CD4-positive, CD25-positive, alpha-beta regulatory T cell (primary cell): ENCODE measurements at regions not wholly inside any gene's neighbourhood (a gene's known extent, or its start where the extent isn't known, plus 50 kb on each side); places are given as distances from the start of the nearest gene placed in this dataset.

Source experiments
- ATAC-seq, 2 donors: fragments of 150-1000 bp; cut with Tn5 transposase; one replicate each; pipeline ENCODE4 v1.10.0; 2021; ENCODE audit warnings: low read depth in 2 of 2, moderate number of reproducible peaks in 2 of 2, moderate library complexity in 1 of 2
- DNase-seq, 3 donors: peaks; one replicate each; pipeline versions ENCODE4 v3.0.0 to v3.0.0-alpha.2; 2012 to 2022; ENCODE audit warnings: mixed read lengths in 1 of 3
- H3K27ac ChIP-seq: one replicate; pipeline ENCODE4 v1.7.0; 2013; ENCODE audit warnings: mild to moderate bottlenecking, low read length; ENCODE audit not compliant: insufficient read depth, poor library complexity, severe bottlenecking
- H3K27me3 ChIP-seq: one replicate; pipeline ENCODE4 v1.7.0; 2013; ENCODE audit warnings: low read length; ENCODE audit not compliant: control insufficient read depth, insufficient read depth
- H3K36me3 ChIP-seq: one replicate; pipeline ENCODE4 v1.7.0; 2013; ENCODE audit warnings: mild to moderate bottlenecking, low read length, moderate library complexity; ENCODE audit not compliant: control insufficient read depth, insufficient read depth
- H3K4me1 ChIP-seq: 2 replicates; pipeline ENCODE4 v1.7.0; 2013; ENCODE audit warnings: mild to moderate bottlenecking, low read length; ENCODE audit not compliant: insufficient read depth, control insufficient read depth, poor library complexity, severe bottlenecking
- H3K4me3 ChIP-seq: one replicate; pipeline ENCODE4 v1.7.0; 2013; ENCODE audit warnings: low read depth, mild to moderate bottlenecking, low read length, moderate library complexity
- H3K9me3 ChIP-seq, 2 experiments: 1 replicate in 1 of 2; 2 replicates in 1 of 2; pipeline ENCODE4 v1.7.0; 2013; ENCODE audit warnings: low read length in 2 of 2, mild to moderate bottlenecking in 1 of 2, moderate library complexity in 1 of 2; ENCODE audit not compliant: control insufficient read depth in 2 of 2
- H3K27ac Mint-ChIP-seq, 3 donors: one replicate each; pipeline ENCODE4 v1.8.0; 2020 to 2022; ENCODE audit warnings: mild to moderate bottlenecking in 3 of 3, mixed read lengths in 3 of 3, moderate library complexity in 2 of 3
- H3K27me3 Mint-ChIP-seq: one replicate; pipeline ENCODE4 v1.8.0; 2022; ENCODE audit warnings: mild to moderate bottlenecking, mixed read lengths
- H3K36me3 Mint-ChIP-seq: one replicate; pipeline ENCODE4 v1.8.0; 2020; ENCODE audit warnings: mixed read lengths
- H3K4me1 Mint-ChIP-seq, 4 donors: one replicate each; pipeline ENCODE4 v1.8.0; 2020 to 2022; ENCODE audit warnings: mixed read lengths in 4 of 4, mild to moderate bottlenecking in 1 of 4
- H3K4me3 Mint-ChIP-seq, 4 donors: one replicate each; pipeline ENCODE4 v1.8.0; 2020 to 2022; ENCODE audit warnings: mild to moderate bottlenecking in 4 of 4, mixed read lengths in 4 of 4, moderate library complexity in 3 of 4
- H3K9me3 Mint-ChIP-seq, 7 donors: one replicate each; pipeline ENCODE4 v1.8.0; 2020 to 2022; ENCODE audit warnings: mixed read lengths in 7 of 7, mild to moderate bottlenecking in 3 of 7, moderate library complexity in 2 of 7

DNA sequence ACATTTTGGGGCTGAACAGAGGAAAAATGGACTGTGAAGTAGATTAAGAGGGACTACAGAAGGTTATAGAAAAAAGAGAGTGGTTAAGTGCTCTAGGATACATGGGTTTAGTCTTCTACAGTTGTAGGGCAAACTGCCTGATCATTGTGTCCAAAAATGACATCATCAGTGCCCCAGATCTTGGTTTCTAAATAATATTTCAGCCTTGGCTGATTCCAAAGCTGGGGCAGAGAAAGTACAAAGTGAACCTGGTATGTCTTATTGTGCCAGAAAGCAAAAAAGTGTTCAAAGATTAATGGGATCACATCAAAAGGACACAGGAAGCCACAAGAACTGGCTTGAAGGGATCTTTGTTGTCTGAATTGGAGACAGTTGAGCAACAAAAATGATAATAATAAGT is 97.1 kb upstream of the ZNF521 start:
- Histone ChIP-seq H3K4me3 (no peak overlapping the region), H3K27me3 (no peaks in the 10 kb centered on the region), H3K36me3 (no peaks in the 10 kb centered on the region), H3K27ac (no peak overlapping the region), H3K9me3 (no peaks in the 10 kb centered on the region), H3K4me1 (no peaks in the 10 kb centered on the region)
- no peaks in the 10 kb centered on the region for H3K4me1 Mint-ChIP-seq
- no peaks in the 10 kb centered on the region for H3K27me3 Mint-ChIP-seq
- no peak for ATAC-seq
- peaks cover 0 to 13% (median 2%) of the 10 kb centered on the region in 7 donors for H3K9me3 Mint-ChIP-seq
- no peak overlapping the region for H3K4me3 Mint-ChIP-seq
- no peak overlapping the region for H3K27ac Mint-ChIP-seq
- no peaks in the 10 kb centered on the region for H3K36me3 Mint-ChIP-seq
- no peak for DNase-seq

- H3K4me1 Mint-ChIP-seq: no peaks in the 10 kb centered on the region
Observed at GRCh38 chr18:25446972-25447371, 95.0 kb upstream of the ZNF521 start.

DNA sequence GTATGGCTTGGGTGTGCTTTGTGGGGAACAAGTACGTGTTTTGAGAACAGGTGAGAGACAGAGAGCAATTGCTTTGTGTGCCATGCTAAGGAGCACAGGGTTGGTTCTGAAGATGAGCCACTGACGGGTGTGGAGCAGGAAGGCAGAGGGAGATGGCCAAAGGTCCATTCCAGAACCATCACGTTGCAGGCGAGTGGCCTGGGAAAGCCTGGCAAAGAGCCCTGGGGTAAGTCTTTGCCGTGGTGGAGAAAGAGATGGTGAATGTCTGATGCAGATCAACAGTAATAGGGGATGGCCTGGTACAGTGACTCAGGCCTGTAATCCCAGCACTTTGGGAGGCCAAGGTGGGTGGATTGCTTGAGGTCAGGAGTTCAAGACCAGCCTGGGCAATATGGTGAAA is 93.5 kb upstream of the ZNF521 start:
- ATAC-seq (no peak), DNase-seq (no peak)
- H3K36me3 ChIP-seq: no peaks in the 10 kb centered on the region
- H3K4me3 ChIP-seq: no peak overlapping the region
- Mint-ChIP-seq H3K4me3 (no peak overlapping the region), H3K4me1 (no peaks in the 10 kb centered on the region), H3K36me3 (no peaks in the 10 kb centered on the region), H3K27me3 (no peaks in the 10 kb centered on the region), H3K27ac (no peak overlapping the region), H3K9me3 (peaks cover 0 to 5% (median 3%) of the 10 kb centered on the region in 7 donors)
- H3K27ac ChIP-seq: no peak overlapping the region
- H3K27me3 ChIP-seq: no peaks in the 10 kb centered on the region
- no peaks in the 10 kb centered on the region for H3K4me1 ChIP-seq
- no peaks in the 10 kb centered on the region for H3K9me3 ChIP-seq

More at GRCh38 chr18:25446972-25447371, 95.0 kb upstream of the ZNF521 start:
- Mint-ChIP-seq H3K27ac (no peak overlapping the region), H3K4me3 (no peak overlapping the region), H3K36me3 (no peaks in the 10 kb centered on the region), H3K9me3 (peaks cover 0 to 13% (median 2%) of the 10 kb centered on the region in 7 donors), H3K27me3 (no peaks in the 10 kb centered on the region)
- H3K9me3 ChIP-seq: no peaks in the 10 kb centered on the region
- no peak overlapping the region for H3K27ac ChIP-seq
- DNase-seq (no peak), ATAC-seq (no peak)
- H3K4me3 ChIP-seq: no peak overlapping the region
- no peaks in the 10 kb centered on the region for H3K27me3 ChIP-seq
- no peaks in the 10 kb centered on the region for H3K4me1 ChIP-seq
- H3K36me3 ChIP-seq: no peaks in the 10 kb centered on the region

DNA sequence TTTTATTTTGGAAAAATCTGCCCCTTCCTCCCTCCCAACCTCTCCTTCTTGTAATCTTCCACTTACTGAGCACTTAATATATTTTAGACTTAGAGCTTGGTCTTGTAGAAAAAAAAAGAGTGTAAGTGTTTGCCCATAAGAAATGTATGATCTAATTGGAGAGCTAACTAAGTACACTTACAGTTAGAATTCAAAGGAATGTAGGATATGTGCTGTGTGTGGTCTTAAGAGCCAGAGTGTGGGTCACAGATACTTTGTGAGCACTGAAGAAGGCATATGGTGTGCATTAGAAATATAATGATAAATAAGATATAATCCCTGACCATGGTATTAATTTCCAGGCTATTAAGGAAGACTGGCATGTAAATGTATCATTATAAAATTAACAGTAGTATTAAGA is 91.8 kb upstream of the ZNF521 start:
- H3K36me3 ChIP-seq: no peaks in the 10 kb centered on the region
- DNase-seq (no peak), ATAC-seq (no peak)
- Mint-ChIP-seq H3K27ac (no peak overlapping the region), H3K4me1 (no peaks in the 10 kb centered on the region), H3K36me3 (no peaks in the 10 kb centered on the region), H3K9me3 (peaks cover 0 to 5% (median 0%) of the 10 kb centered on the region in 7 donors), H3K27me3 (no peaks in the 10 kb centered on the region), H3K4me3 (no peak overlapping the region)
- no peak overlapping the region for H3K4me3 ChIP-seq
- no peaks in the 10 kb centered on the region for H3K4me1 ChIP-seq
- H3K9me3 ChIP-seq: no peaks in the 10 kb centered on the region
- no peak overlapping the region for H3K27ac ChIP-seq
- H3K27me3 ChIP-seq: no peaks in the 10 kb centered on the region

DNA sequence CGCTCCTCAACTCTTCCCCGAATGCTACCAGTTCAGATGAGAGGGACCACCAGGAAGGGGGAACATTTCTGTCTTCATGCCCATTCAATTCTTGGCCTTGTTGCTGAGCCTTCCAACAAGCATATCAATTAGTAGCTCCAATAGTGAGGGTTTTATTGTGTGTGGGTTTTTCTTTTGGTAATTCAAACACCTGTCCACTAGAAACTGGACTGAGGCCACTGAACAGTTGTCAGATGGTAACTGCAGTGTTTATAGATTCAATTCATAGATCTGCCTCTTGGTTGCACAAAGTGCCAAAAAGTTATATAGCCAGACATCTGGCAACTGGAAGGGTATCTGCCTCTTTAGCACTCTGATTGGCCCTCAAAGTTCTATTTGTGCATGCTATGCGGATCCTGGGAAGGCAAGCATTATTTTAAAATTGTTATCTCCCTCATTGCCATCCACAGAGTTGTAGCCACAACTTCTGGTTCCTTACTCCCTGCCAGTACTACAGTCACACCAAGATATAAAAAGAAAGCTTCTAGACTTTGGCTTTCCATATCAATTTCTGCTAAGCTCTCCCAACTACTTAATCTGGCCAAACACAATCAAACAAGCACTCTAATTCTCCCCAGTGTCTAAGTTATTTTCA is 83.3 kb upstream of the ZNF521 start:
- no peak overlapping the region for H3K27ac Mint-ChIP-seq
- H3K4me1 Mint-ChIP-seq: no peaks in the 10 kb centered on the region
- peaks cover 0 to 4% (median 0%) of the 10 kb centered on the region in 7 donors for H3K9me3 Mint-ChIP-seq
- H3K36me3 Mint-ChIP-seq: no peaks in the 10 kb centered on the region
- no peak overlapping the region for H3K4me3 Mint-ChIP-seq
- no peaks in the 10 kb centered on the region for H3K27me3 Mint-ChIP-seq
- no peak overlapping the region for H3K4me3 ChIP-seq
- H3K27me3 ChIP-seq: no peaks in the 10 kb centered on the region
- DNase-seq (no peak), ATAC-seq (no peak)
- no peaks in the 10 kb centered on the region for H3K4me1 ChIP-seq
- H3K36me3 ChIP-seq: no peaks in the 10 kb centered on the region
- H3K9me3 ChIP-seq: no peaks in the 10 kb centered on the region
- H3K27ac ChIP-seq: no peak overlapping the region

DNA sequence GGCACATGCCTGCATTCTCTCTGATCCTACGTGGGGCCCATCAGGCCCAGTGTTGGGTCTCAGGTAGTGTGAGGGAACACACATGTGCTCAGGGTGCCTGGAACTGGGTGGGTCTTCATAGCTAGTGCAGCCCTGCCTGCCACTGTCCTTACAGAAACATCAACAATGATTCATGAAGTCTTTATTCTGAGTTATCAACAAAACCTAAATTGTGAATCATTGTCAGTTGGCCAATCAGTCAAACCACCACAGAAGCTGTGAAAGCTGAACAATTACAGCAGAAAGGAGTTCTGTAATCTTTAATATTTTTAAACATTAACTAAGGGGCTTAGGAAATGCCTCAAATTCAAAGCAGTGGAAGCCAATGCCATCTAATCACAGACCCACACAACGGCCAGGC is 82.8 kb upstream of the ZNF521 start:
- no peaks in the 10 kb centered on the region for H3K9me3 ChIP-seq
- H3K27ac Mint-ChIP-seq: no peak overlapping the region
- H3K27me3 Mint-ChIP-seq: no peaks in the 10 kb centered on the region
- H3K4me1 Mint-ChIP-seq: no peaks in the 10 kb centered on the region
- no peak overlapping the region for H3K4me3 Mint-ChIP-seq
- no peak overlapping the region for H3K4me3 ChIP-seq
- H3K36me3 ChIP-seq: no peaks in the 10 kb centered on the region
- no peaks in the 10 kb centered on the region for H3K27me3 ChIP-seq
- no peak for ATAC-seq
- no peaks in the 10 kb centered on the region for H3K4me1 ChIP-seq
- peaks cover 0 to 4% (median 0%) of the 10 kb centered on the region in 7 donors for H3K9me3 Mint-ChIP-seq
- DNase-seq: no peak
- no peak overlapping the region for H3K27ac ChIP-seq
- no peaks in the 10 kb centered on the region for H3K36me3 Mint-ChIP-seq

DNA sequence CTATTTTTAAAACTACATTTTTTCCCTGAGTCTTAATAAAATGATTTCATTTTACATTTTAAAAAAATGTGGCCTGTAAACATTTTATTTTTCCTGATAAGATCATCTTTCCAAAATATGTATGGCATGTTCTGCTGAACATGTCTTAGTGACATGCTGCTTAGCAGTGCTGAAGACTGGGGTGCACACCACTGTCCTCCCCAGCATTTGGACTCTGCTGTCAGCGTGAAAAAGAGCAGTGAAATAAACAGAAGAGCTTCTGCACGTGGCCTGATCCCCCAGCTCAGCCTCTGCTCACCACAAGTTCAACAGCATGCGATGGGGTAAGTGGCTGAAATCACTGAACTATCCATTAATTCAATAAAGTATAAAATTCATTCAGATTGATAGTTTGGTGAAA is 81.6 kb upstream of the ZNF521 start:
- Mint-ChIP-seq H3K27ac (no peak overlapping the region), H3K4me1 (no peaks in the 10 kb centered on the region), H3K4me3 (no peak overlapping the region), H3K9me3 (peaks cover 0 to 4% (median 0%) of the 10 kb centered on the region in 7 donors), H3K27me3 (no peaks in the 10 kb centered on the region), H3K36me3 (no peaks in the 10 kb centered on the region)
- ATAC-seq: no peak
- no peak overlapping the region for H3K27ac ChIP-seq
- H3K4me1 ChIP-seq: no peaks in the 10 kb centered on the region
- no peak overlapping the region for H3K4me3 ChIP-seq
- DNase-seq: no peak
- H3K36me3 ChIP-seq: no peaks in the 10 kb centered on the region
- H3K9me3 ChIP-seq: no peaks in the 10 kb centered on the region
- no peaks in the 10 kb centered on the region for H3K27me3 ChIP-seq

DNA sequence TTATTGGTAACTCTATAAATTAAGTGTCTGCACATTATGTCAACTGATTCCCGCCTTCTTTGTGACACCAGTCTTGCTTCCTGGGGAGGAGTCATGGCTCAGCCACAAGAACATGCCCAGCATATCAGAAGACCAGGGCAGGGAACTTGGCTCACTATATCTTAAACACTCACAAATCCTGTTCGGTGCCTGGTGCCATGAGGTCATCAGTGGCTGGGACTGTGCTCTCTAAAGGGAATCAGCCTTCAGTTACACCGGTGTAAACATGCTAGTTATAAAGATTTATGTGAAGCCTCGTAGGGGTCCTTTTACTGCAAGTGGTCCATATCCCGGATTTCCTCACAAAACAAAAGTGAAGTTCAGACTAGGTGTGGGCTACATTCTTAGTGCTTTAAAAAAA is 73.1 kb upstream of the ZNF521 start:
- no peaks in the 10 kb centered on the region for H3K27me3 ChIP-seq
- H3K9me3 ChIP-seq: no peaks in the 10 kb centered on the region
- H3K36me3 ChIP-seq: no peaks in the 10 kb centered on the region
- H3K4me1 ChIP-seq: no peaks in the 10 kb centered on the region
- H3K9me3 Mint-ChIP-seq: peaks cover 0 to 3% (median 0%) of the 10 kb centered on the region in 7 donors
- H3K4me3 ChIP-seq: no peak overlapping the region
- H3K4me1 Mint-ChIP-seq: no peaks in the 10 kb centered on the region
- H3K4me3 Mint-ChIP-seq: no peak overlapping the region
- no peak for DNase-seq
- H3K27ac ChIP-seq: no peak overlapping the region
- no peak overlapping the region for H3K27ac Mint-ChIP-seq
- H3K36me3 Mint-ChIP-seq: no peaks in the 10 kb centered on the region
- no peaks in the 10 kb centered on the region for H3K27me3 Mint-ChIP-seq
- ATAC-seq: no peak
